ENCODE measurements at regions not wholly inside any gene's neighbourhood (a gene's known extent, or its start where the extent isn't known, plus 50 kb on each side); places are given as distances from the start of the nearest gene placed in this dataset.

DNA sequence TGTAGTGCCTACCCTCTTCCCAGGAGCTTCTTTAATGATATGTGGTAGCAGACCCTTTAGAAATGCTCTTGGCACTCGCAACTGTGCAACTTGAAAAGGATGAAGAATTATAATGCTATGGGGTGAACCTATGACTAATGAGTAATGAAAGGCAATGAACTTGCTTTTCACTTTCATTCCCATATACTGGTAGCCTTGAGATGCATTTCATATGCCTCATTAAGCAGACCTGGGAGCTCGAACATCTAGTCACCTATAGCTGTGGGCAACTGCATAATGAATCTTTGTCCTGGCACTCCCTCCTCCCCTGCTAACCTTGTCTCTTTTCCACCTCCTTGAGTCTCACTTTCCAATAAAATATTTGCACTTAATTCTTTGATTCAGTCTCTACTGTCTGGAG is 605.9 kb upstream of the DAB2 start:
- TF ChIP-seq TAF1 (IDR thresholded peaks at IDR 0.05; ENCODE audit: low read depth, low read length) (no peak), POLR2A (IDR thresholded peaks at IDR 0.05; ENCODE audit: low read depth, low read length) (no peak), PAX5 (IDR thresholded peaks at IDR 0.05; ENCODE audit: insufficient read depth, low read length, severe bottlenecking) (no peak)

All from GM12891 (cell line).